Stomach smooth muscle (tissue), 2 donors: ENCODE measurements at regions not wholly inside any gene's neighbourhood (a gene's known extent, or its start where the extent isn't known, plus 50 kb on each side); places are given as distances from the start of the nearest gene placed in this dataset.
A peak's percentile ranks its signal among the peaks of the same experiment; 100 is the strongest.

Source experiments
- H3K27ac ChIP-seq: one replicate; pipeline ENCODE4 v1.7.0; 2013; ENCODE audit warnings: mild to moderate bottlenecking, low read length, inconsistent platforms
- H3K27me3 ChIP-seq, 2 donors: one replicate each; pipeline ENCODE4 v1.7.0; 2013; ENCODE audit warnings: low read length in 2 of 2; ENCODE audit not compliant: insufficient read depth in 2 of 2, control insufficient read depth in 1 of 2
- H3K36me3 ChIP-seq, 2 donors: one replicate each; pipeline ENCODE4 v1.7.0; 2013; ENCODE audit warnings: low read length in 2 of 2; ENCODE audit not compliant: control insufficient read depth in 2 of 2, insufficient read depth in 2 of 2
- H3K4me1 ChIP-seq: one replicate; pipeline ENCODE4 v1.7.0; 2013; ENCODE audit warnings: low read length; ENCODE audit not compliant: control insufficient read depth, insufficient read depth
- H3K4me3 ChIP-seq, 2 donors: one replicate each; pipeline ENCODE4 v1.7.0; 2013; ENCODE audit warnings: low read length in 2 of 2
- H3K9ac ChIP-seq, 2 donors: one replicate each; pipeline ENCODE4 v1.7.0; 2013; ENCODE audit warnings: low read length in 2 of 2, mild to moderate bottlenecking in 1 of 2
- H3K9me3 ChIP-seq, 2 donors: one replicate each; pipeline ENCODE4 v1.7.0; 2013; ENCODE audit warnings: low read length in 2 of 2; ENCODE audit not compliant: control insufficient read depth in 2 of 2
- donor health status: healthy.
- donor health status: Pancreatic carcinoma.

- H3K27me3 ChIP-seq, result peaks cover 0 to 2% of the 10 kb centered on the region in 2 donors
- H3K27ac ChIP-seq, result no peak overlapping the region
- H3K4me3 ChIP-seq, result no peak overlapping the region
- no peaks in the 10 kb centered on the region for H3K36me3 ChIP-seq
- H3K9me3 ChIP-seq, result no peaks in the 10 kb centered on the region
- H3K9ac ChIP-seq, result no peak overlapping the region
- H3K4me1 ChIP-seq, result no peaks in the 10 kb centered on the region
Observed at GRCh38 chr14:32011225-32011624, 65.9 kb upstream of the ARHGAP5 start.

- Histone ChIP-seq H3K9me3 (no peaks in the 10 kb centered on the region), H3K27ac (no peak overlapping the region), H3K4me3 (no peak overlapping the region), H3K36me3 (no peaks in the 10 kb centered on the region), H3K9ac (no peak overlapping the region), H3K4me1 (no peaks in the 10 kb centered on the region), H3K27me3 (no peaks in the 10 kb centered on the region)
Observed at GRCh38 chr14:32012062-32012461, 65.0 kb upstream of the ARHGAP5 start.

GRCh38 chr14:32012571-32012970, 64.5 kb upstream of the ARHGAP5 start:
- Histone ChIP-seq H3K36me3 (no peaks in the 10 kb centered on the region), H3K4me1 (no peaks in the 10 kb centered on the region), H3K9ac (no peak overlapping the region), H3K27ac (no peak overlapping the region), H3K27me3 (no peaks in the 10 kb centered on the region), H3K9me3 (no peaks in the 10 kb centered on the region), H3K4me3 (no peak overlapping the region)

- Histone ChIP-seq H3K9me3 (no peaks in the 10 kb centered on the region), H3K27ac (no peak overlapping the region), H3K27me3 (no peaks in the 10 kb centered on the region), H3K4me3 (no peak overlapping the region), H3K36me3 (no peaks in the 10 kb centered on the region), H3K9ac (no peak overlapping the region), H3K4me1 (no peaks in the 10 kb centered on the region)
Observed at GRCh38 chr14:32013083-32013482, 64.0 kb upstream of the ARHGAP5 start.

GRCh38 chr14:32014057-32014456, 63.0 kb upstream of the ARHGAP5 start:
- H3K9me3 ChIP-seq, result no peaks in the 10 kb centered on the region
- no peaks in the 10 kb centered on the region for H3K27me3 ChIP-seq
- H3K4me3 ChIP-seq, result no peak overlapping the region
- no peaks in the 10 kb centered on the region for H3K36me3 ChIP-seq
- no peak overlapping the region for H3K27ac ChIP-seq
- H3K9ac ChIP-seq, result no peak overlapping the region
- peaks cover 2% of the 10 kb centered on the region for H3K4me1 ChIP-seq

GRCh38 chr14:32014498-32014897, 62.6 kb upstream of the ARHGAP5 start:
- no peak overlapping the region for H3K9ac ChIP-seq
- no peak overlapping the region for H3K4me3 ChIP-seq
- H3K36me3 ChIP-seq, result no peaks in the 10 kb centered on the region
- H3K27me3 ChIP-seq, result no peaks in the 10 kb centered on the region
- no peak overlapping the region for H3K27ac ChIP-seq
- peaks cover 3% of the 10 kb centered on the region for H3K4me1 ChIP-seq
- H3K9me3 ChIP-seq, result no peaks in the 10 kb centered on the region

GRCh38 chr14:32015166-32015565, 61.9 kb upstream of the ARHGAP5 start:
- H3K36me3 ChIP-seq, result no peaks in the 10 kb centered on the region
- H3K9me3 ChIP-seq, result no peaks in the 10 kb centered on the region
- no peaks in the 10 kb centered on the region for H3K27me3 ChIP-seq
- H3K27ac ChIP-seq, result no peak overlapping the region
- no peak overlapping the region for H3K4me3 ChIP-seq
- H3K4me1 ChIP-seq, result peaks cover 3% of the 10 kb centered on the region
- no peak overlapping the region for H3K9ac ChIP-seq

GRCh38 chr14:32017587-32017986, 59.5 kb upstream of the ARHGAP5 start:
- Histone ChIP-seq H3K36me3 (no peaks in the 10 kb centered on the region), H3K9me3 (no peaks in the 10 kb centered on the region), H3K9ac (no peak overlapping the region), H3K27me3 (no peaks in the 10 kb centered on the region), H3K4me3 (no peak overlapping the region), H3K4me1 (peaks cover 3% of the 10 kb centered on the region), H3K27ac (no peak overlapping the region)

- Histone ChIP-seq H3K27ac (no peak overlapping the region), H3K27me3 (no peaks in the 10 kb centered on the region), H3K9me3 (no peaks in the 10 kb centered on the region), H3K9ac (no peak overlapping the region), H3K36me3 (no peaks in the 10 kb centered on the region), H3K4me3 (no peak overlapping the region), H3K4me1 (peaks cover 3% of the 10 kb centered on the region)
Observed at GRCh38 chr14:32018391-32019092, 58.6 kb upstream of the ARHGAP5 start.

GRCh38 chr14:32019276-32019675, 57.8 kb upstream of the ARHGAP5 start:
- H3K9ac ChIP-seq, result peak overlapping the region in 1 of 2 donors; percentile 29
- H3K9me3 ChIP-seq, result no peaks in the 10 kb centered on the region
- no peaks in the 10 kb centered on the region for H3K36me3 ChIP-seq
- peaks cover 3% of the 10 kb centered on the region for H3K4me1 ChIP-seq
- peak overlapping the region; percentile 15 to 16 for H3K4me3 ChIP-seq
- H3K27ac ChIP-seq, result peak overlapping the region; percentile 41
- H3K27me3 ChIP-seq, result no peaks in the 10 kb centered on the region

GRCh38 chr14:32020882-32021281, 56.2 kb upstream of the ARHGAP5 start:
- H3K4me3 ChIP-seq, result no peak overlapping the region
- no peaks in the 10 kb centered on the region for H3K36me3 ChIP-seq
- peaks cover 3% of the 10 kb centered on the region for H3K4me1 ChIP-seq
- H3K27ac ChIP-seq, result no peak overlapping the region
- H3K27me3 ChIP-seq, result no peaks in the 10 kb centered on the region
- H3K9ac ChIP-seq, result no peak overlapping the region
- no peaks in the 10 kb centered on the region for H3K9me3 ChIP-seq
